Hepatocyte (in vitro differentiated cells): ENCODE measurements at regions not wholly inside any gene's neighbourhood (a gene's known extent, or its start where the extent isn't known, plus 50 kb on each side); places are given as distances from the start of the nearest gene placed in this dataset.

ENCODE experiments used
- EZH2 ChIP-seq: fragments of 200-600 bp; sonication (generic); IDR thresholded peaks from 2 replicates; pipeline ENCODE4 v1.6.1; 2016; ENCODE audit warnings: antibody characterized with exemption, mild to moderate bottlenecking, borderline replicate concordance
- EZH2phosphoT487 ChIP-seq: fragments of 200-600 bp; sonication (generic); IDR thresholded peaks from one replicate; pipeline ENCODE4 v1.6.1; 2018; ENCODE audit warnings: antibody characterized with exemption, mild to moderate bottlenecking, low read depth, moderate library complexity; ENCODE audit not compliant: unreplicated experiment, severe bottlenecking
- TF ChIP-seq, protein P1 (sequence below): fragments of 200-600 bp; sonication (generic); IDR thresholded peaks from 2 replicates; pipeline ENCODE4 v1.5.1; 2016; ENCODE audit warnings: antibody characterized with exemption, mild to moderate bottlenecking; ENCODE audit not compliant: poor library complexity

DNA sequence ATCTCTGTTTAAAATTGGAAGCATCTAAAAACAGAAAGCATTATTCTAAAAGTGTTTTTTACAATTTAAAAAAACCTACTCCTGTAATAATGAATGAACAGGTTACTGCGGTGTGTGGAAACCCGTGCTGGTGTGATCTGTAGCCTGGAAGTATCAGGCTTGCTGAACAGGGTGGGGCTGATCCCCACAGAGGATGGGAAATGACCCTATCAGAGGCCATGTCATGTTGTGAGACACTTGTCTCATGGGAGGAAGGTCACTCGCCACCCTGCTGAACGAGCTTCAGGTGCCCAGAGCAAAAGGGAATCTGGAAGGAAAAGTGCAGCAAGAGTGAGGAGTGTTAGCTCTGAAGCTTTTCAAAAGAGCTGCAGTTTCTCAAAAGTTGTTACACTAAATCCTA lies 320.7 kb downstream of the RRAGC start:
- TF ChIP-seq, protein P1, sequence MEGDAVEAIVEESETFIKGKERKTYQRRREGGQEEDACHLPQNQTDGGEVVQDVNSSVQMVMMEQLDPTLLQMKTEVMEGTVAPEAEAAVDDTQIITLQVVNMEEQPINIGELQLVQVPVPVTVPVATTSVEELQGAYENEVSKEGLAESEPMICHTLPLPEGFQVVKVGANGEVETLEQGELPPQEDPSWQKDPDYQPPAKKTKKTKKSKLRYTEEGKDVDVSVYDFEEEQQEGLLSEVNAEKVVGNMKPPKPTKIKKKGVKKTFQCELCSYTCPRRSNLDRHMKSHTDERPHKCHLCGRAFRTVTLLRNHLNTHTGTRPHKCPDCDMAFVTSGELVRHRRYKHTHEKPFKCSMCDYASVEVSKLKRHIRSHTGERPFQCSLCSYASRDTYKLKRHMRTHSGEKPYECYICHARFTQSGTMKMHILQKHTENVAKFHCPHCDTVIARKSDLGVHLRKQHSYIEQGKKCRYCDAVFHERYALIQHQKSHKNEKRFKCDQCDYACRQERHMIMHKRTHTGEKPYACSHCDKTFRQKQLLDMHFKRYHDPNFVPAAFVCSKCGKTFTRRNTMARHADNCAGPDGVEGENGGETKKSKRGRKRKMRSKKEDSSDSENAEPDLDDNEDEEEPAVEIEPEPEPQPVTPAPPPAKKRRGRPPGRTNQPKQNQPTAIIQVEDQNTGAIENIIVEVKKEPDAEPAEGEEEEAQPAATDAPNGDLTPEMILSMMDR = no peak
- TF ChIP-seq EZH2phosphoT487 = no peak
- TF ChIP-seq EZH2 = no peak
